ENCODE measurements at regions not wholly inside any gene's neighbourhood (a gene's known extent, or its start where the extent isn't known, plus 50 kb on each side); places are given as distances from the start of the nearest gene placed in this dataset.
A peak's percentile ranks its signal among the peaks of the same experiment; 100 is the strongest.

GRCh38 chr3:196141052-196141865, 59.4 kb upstream of the TFRC start (continued):
- TF ChIP-seq AFF4 (CRISPR knock-in tag; IDR thresholded peaks at IDR 0.05), result no peak
- peak; percentile 64 for TF ChIP-seq ESRRA (IDR thresholded peaks at IDR 0.05; ENCODE audit: borderline replicate concordance, low read depth)
- TF ChIP-seq NFE2L1 (tag; IDR thresholded peaks at IDR 0.05; ENCODE audit: borderline replicate concordance, low read depth), result no peak
- peak; percentile 22 for TF ChIP-seq HINFP (tag; conservative IDR thresholded peaks at IDR 0.05; ENCODE audit: low read depth)
- no peak for TF ChIP-seq ZBTB40 (IDR thresholded peaks at IDR 0.05)
- no peak for TF ChIP-seq ZBTB40 (CRISPR knock-in tag; IDR thresholded peaks at IDR 0.05)
- 0 out of 2 replicates have a peak, but pooled peaks have one; percentile 15 for TF ChIP-seq RUNX1 (IDR thresholded peaks at IDR 0.05; ENCODE audit: low read depth)
- TF ChIP-seq ZNF586 (CRISPR knock-in tag; conservative IDR thresholded peaks at IDR 0.05), result no peak

Measured in K562 (cell line).